CD14-positive monocyte (primary cell): ENCODE measurements at regions not wholly inside any gene's neighbourhood (a gene's known extent, or its start where the extent isn't known, plus 50 kb on each side); places are given as distances from the start of the nearest gene placed in this dataset.
"Not testable (repeated sequence)": the region's sequence is repeated elsewhere in the genome, so short reads cannot be mapped to it uniquely, and the experiment has no call there.

Experiments
- DNase-seq, 3 donors: peaks; one replicate each; pipeline ENCODE4 v3.0.0-alpha.2; 2011 to 2022
- H2AFZ ChIP-seq: 2 replicates; pipeline ENCODE4 v1.6.0; 2012; ENCODE audit warnings: mild to moderate bottlenecking, low read depth, low read length, inconsistent platforms; ENCODE audit not compliant: insufficient read depth, poor library complexity, severe bottlenecking
- H3K27ac ChIP-seq, 2 donors: 1 replicate in 1 of 2; 2 replicates in 1 of 2; pipeline ENCODE4 v1.5.1; 2012 to 2013; ENCODE audit warnings: low read length in 2 of 2, control low read depth in 1 of 2, inconsistent platforms in 1 of 2, low read depth in 1 of 2, mild to moderate bottlenecking in 1 of 2
- H3K27me3 ChIP-seq, 2 donors: one replicate each; pipeline versions ENCODE4 v1.6.0 to v1.6.1; 2011 to 2013; ENCODE audit warnings: low read length in 2 of 2; ENCODE audit not compliant: control insufficient read depth in 2 of 2, insufficient read depth in 2 of 2
- H3K36me3 ChIP-seq, 2 donors: replicated peaks in 1 of 2; 1 replicate in 1 of 2; 2 replicates in 1 of 2; pipeline versions ENCODE4 v1.5.1 to v1.6.1; 2012 to 2013; ENCODE audit warnings: low read length in 2 of 2, control low read depth in 1 of 2, inconsistent platforms in 1 of 2, mild to moderate bottlenecking in 1 of 2; ENCODE audit not compliant: insufficient read depth in 2 of 2, control insufficient read depth in 1 of 2
- H3K4me1 ChIP-seq, 2 donors: 1 replicate in 1 of 2; 2 replicates in 1 of 2; pipeline versions ENCODE4 v1.5.1 to v1.6.1; 2012 to 2013; ENCODE audit warnings: low read length in 2 of 2, control low read depth in 1 of 2, inconsistent platforms in 1 of 2, mild to moderate bottlenecking in 1 of 2, moderate library complexity in 1 of 2; ENCODE audit not compliant: insufficient read depth in 2 of 2, control insufficient read depth in 1 of 2
- H3K4me2 ChIP-seq: replicated peaks from 2 replicates; pipeline ENCODE3; 2012; ENCODE audit warnings: low read length, moderate library complexity, mild to moderate bottlenecking; ENCODE audit not compliant: poor library complexity, severe bottlenecking; ENCODE audit errors: extremely low read depth
- H3K4me3 ChIP-seq, 3 experiments: fragments of 200-600 bp in 1 of 3; sonication (generic) in 1 of 3; replicated peaks in 1 of 3; 1 replicate in 2 of 3; 2 replicates in 1 of 3; pipeline ENCODE4 v1.5.1; 2011 to 2013; ENCODE audit warnings: low read length in 3 of 3, mild to moderate bottlenecking in 3 of 3, control low read depth in 2 of 3, low read depth in 2 of 3, inconsistent platforms in 1 of 3, moderate library complexity in 1 of 3
- H3K79me2 ChIP-seq: 2 replicates; pipeline ENCODE4 v1.6.0; 2012; ENCODE audit warnings: mild to moderate bottlenecking, control low read depth, inconsistent platforms, low read length, moderate library complexity; ENCODE audit not compliant: insufficient read depth
- H3K9ac ChIP-seq: 2 replicates; pipeline ENCODE4 v1.6.0; 2017; ENCODE audit warnings: low read length, mild to moderate bottlenecking; ENCODE audit not compliant: insufficient read depth, poor library complexity, severe bottlenecking
- H3K9me3 ChIP-seq, 2 donors: replicated peaks in 1 of 2; 1 replicate in 1 of 2; 2 replicates in 1 of 2; pipeline versions ENCODE4 v1.5.1 to v1.6.1; 2012 to 2013; ENCODE audit warnings: low read length in 2 of 2, control low read depth in 1 of 2; ENCODE audit not compliant: control insufficient read depth in 1 of 2, insufficient read depth in 1 of 2
- H4K20me1 ChIP-seq: 2 replicates; pipeline ENCODE4 v1.6.0; 2012; ENCODE audit warnings: mild to moderate bottlenecking, low read length, control low read depth, moderate library complexity; ENCODE audit not compliant: insufficient read depth
- H3K27ac Mint-ChIP-seq, 7 donors: one replicate each; pipeline ENCODE4 v1.8.0; 2020; ENCODE audit warnings: mild to moderate bottlenecking in 7 of 7, mixed read lengths in 7 of 7, moderate library complexity in 6 of 7, inconsistent platforms in 2 of 7
- H3K27me3 Mint-ChIP-seq, 3 donors: one replicate each; pipeline ENCODE4 v1.8.0; 2021 to 2022; ENCODE audit warnings: low read depth in 3 of 3, mild to moderate bottlenecking in 3 of 3, mixed read lengths in 3 of 3, moderate library complexity in 3 of 3, inconsistent platforms in 1 of 3
- H3K36me3 Mint-ChIP-seq, 2 donors: one replicate each; pipeline ENCODE4 v1.8.0; 2020; ENCODE audit warnings: mixed read lengths in 2 of 2, inconsistent platforms in 1 of 2, mild to moderate bottlenecking in 1 of 2
- H3K4me1 Mint-ChIP-seq: one replicate; pipeline ENCODE4 v1.8.0; 2020; ENCODE audit warnings: mild to moderate bottlenecking, mixed read lengths
- H3K4me3 Mint-ChIP-seq, 2 donors: one replicate each; pipeline ENCODE4 v1.8.0; 2020; ENCODE audit warnings: mild to moderate bottlenecking in 2 of 2, mixed read lengths in 2 of 2, moderate library complexity in 1 of 2
- H3K9me3 Mint-ChIP-seq, 7 donors: one replicate each; pipeline ENCODE4 v1.8.0; 2020 to 2022; ENCODE audit warnings: mixed read lengths in 7 of 7, mild to moderate bottlenecking in 6 of 7, moderate library complexity in 6 of 7, inconsistent platforms in 2 of 7
- CTCF ChIP-seq: fragments of 200-600 bp; IDR thresholded peaks from one replicate; pipeline ENCODE4 v1.8.0; 2022; ENCODE audit warnings: antibody characterized with exemption, mild to moderate bottlenecking
- WGBS: methylation state at CpG from one replicate; pipeline ENCODE4 v1.1.5; 2013; ENCODE audit warnings: missing lambda C conversion rate; ENCODE audit not compliant: insufficient coverage; 5-methylcytosine and 5-hydroxymethylcytosine counted together
- intact Hi-C, 2 donors: fragments of 100-400 bp; cut with micrococcal nuclease; formaldehyde crosslinking; loops; one replicate each; pipeline versions ENCODE4 v1.15.0 to v1.15.1; 2023

- Mint-ChIP-seq H3K27me3 (no peaks in the 10 kb centered on the region), H3K27ac (no peak overlapping the region), H3K4me1 (no peaks in the 10 kb centered on the region), H3K36me3 (no peaks in the 10 kb centered on the region), H3K9me3 (peaks cover 5 to 14% (median 7%) of the 10 kb centered on the region in 7 donors), H3K4me3 (no peak overlapping the region)
- no peak for DNase-seq
- no peaks in the 10 kb centered on the region for H4K20me1 ChIP-seq
- no peak overlapping the region for H3K4me2 ChIP-seq
- no peak overlapping the region for H3K9ac ChIP-seq
- H3K4me1 ChIP-seq = no peaks in the 10 kb centered on the region
- no peak overlapping the region for H3K27ac ChIP-seq
- H3K36me3 ChIP-seq = no peaks in the 10 kb centered on the region
- intact Hi-C loops = no loop called here
- no peaks in the 10 kb centered on the region for H3K79me2 ChIP-seq
- no peak overlapping the region for H2AFZ ChIP-seq
- H3K4me3 ChIP-seq = no peak overlapping the region
- H3K9me3 ChIP-seq = peaks cover 0 to 5% of the 10 kb centered on the region in 2 donors
- H3K27me3 ChIP-seq = no peaks in the 10 kb centered on the region
- WGBS = 56% methylated on average over 2 of the region's 3 CpGs
- no peak for TF ChIP-seq CTCF
Measured at GRCh38 chr10:109616359-109616980, 306.8 kb downstream of the XPNPEP1 start.

GRCh38 chr10:109595356-109595755, 328.0 kb downstream of the XPNPEP1 start:
- H3K4me3 Mint-ChIP-seq, H3K4me1 ChIP-seq, H3K79me2 ChIP-seq, DNase-seq, H3K4me3 ChIP-seq, H3K4me2 ChIP-seq, H3K36me3 ChIP-seq, H2AFZ ChIP-seq, H3K27me3 ChIP-seq, H3K27me3 Mint-ChIP-seq, H3K36me3 Mint-ChIP-seq, H3K27ac ChIP-seq, H3K9ac ChIP-seq, H3K4me1 Mint-ChIP-seq, intact Hi-C loops, H3K27ac Mint-ChIP-seq, H4K20me1 ChIP-seq: not testable (repeated sequence)
- WGBS = no CpG with 5 or more reads among the region's 1 CpG
- H3K9me3 Mint-ChIP-seq = peaks cover 3 to 24% (median 13%) of the 10 kb centered on the region in 7 donors
- peaks cover 21 to 28% of the 10 kb centered on the region in 2 donors for H3K9me3 ChIP-seq
